ENCODE measurements at regions not wholly inside any gene's neighbourhood (a gene's known extent, or its start where the extent isn't known, plus 50 kb on each side); places are given as distances from the start of the nearest gene placed in this dataset.

- TF ChIP-seq HDAC6 (IDR thresholded peaks at IDR 0.05; ENCODE audit: low read depth, low read length) = no peak
Observed at GRCh38 chr18:30486856-30487255, 555.7 kb downstream of the DSC3 start (continued).

DNA sequence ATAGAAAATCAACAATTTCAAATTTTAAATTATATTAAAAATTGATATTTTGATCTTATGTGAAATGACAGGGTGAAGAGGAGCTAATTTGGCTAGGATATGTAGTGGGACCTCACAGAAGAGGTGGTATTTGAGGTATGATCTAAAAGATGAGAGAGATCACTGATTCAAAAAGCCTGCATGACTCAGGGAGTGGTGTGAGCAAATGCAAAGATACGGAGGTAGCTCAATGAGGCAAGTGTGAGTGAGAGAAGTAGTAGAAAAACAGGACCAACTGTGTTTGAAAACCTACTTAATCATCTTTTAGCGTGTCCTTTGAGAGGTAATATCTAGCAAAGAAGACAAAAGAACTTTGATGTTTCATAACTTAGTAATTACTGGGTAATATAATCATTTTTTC is 557.5 kb downstream of the DSC3 start:
- no peak overlapping the region for H2BK120ac ChIP-seq (replicated peaks; ENCODE audit: low read depth, low read length)
- H2BK15ac ChIP-seq (ENCODE audit: low read length) = no peak overlapping the region
- H3K36me3 ChIP-seq (ENCODE audit: control insufficient read depth in 2 of 4, insufficient read depth in 4 of 4, low read length in 3 of 4) = no peaks in the 10 kb centered on the region
- no peaks in the 10 kb centered on the region for H3K79me2 ChIP-seq (ENCODE audit: control insufficient read depth in 1 of 2, insufficient read depth in 2 of 2, low read length in 2 of 2)
- no peak overlapping the region for H2AFZ ChIP-seq (ENCODE audit: low read length)
- H3K9ac ChIP-seq (replicated peaks in 1 of 4; ENCODE audit: extremely low read depth in 1 of 4, low read depth in 3 of 4, low read length in 3 of 4) = no peak overlapping the region
- no peaks in the 10 kb centered on the region for H3K79me1 ChIP-seq (ENCODE audit: low read depth, low read length)
- no peak overlapping the region for H3K4me2 ChIP-seq (ENCODE audit: insufficient read depth in 1 of 2, low read depth in 2 of 2, low read length in 2 of 2)
- H3K18ac ChIP-seq (ENCODE audit: extremely low read depth, low read length) = no peak overlapping the region
- DNase-seq (ENCODE audit: low read depth in 1 of 2, low spot score in 2 of 2) (no peak), FAIRE-seq (no peak)
- H4K91ac ChIP-seq (replicated peaks; ENCODE audit: insufficient read length, low read length) = no peak overlapping the region
- H3K4ac ChIP-seq (replicated peaks; ENCODE audit: insufficient read length, low read depth, low read length) = no peak overlapping the region
- H2BK20ac ChIP-seq (ENCODE audit: low read length) = no peak overlapping the region
- no peaks in the 10 kb centered on the region for H3K9me3 ChIP-seq (ENCODE audit: insufficient read depth in 2 of 2, low read depth in 1 of 2, low read length in 1 of 2)
- H3K23me2 ChIP-seq (ENCODE audit: low read depth, low read length) = no peaks in the 10 kb centered on the region
- no peak overlapping the region for H4K8ac ChIP-seq (ENCODE audit: extremely low read depth, insufficient read depth, low read length)
- no peaks in the 10 kb centered on the region for H3K4me1 ChIP-seq (replicated peaks in 1 of 4; ENCODE audit: control insufficient read depth in 3 of 4, insufficient read depth in 4 of 4, low read length in 3 of 4)
- no peak overlapping the region for H2BK12ac ChIP-seq (ENCODE audit: low read depth, low read length)
- no peak overlapping the region for H3K56ac ChIP-seq (replicated peaks; ENCODE audit: insufficient read length, low read depth, low read length)
- H3K4me3 ChIP-seq (ENCODE audit: extremely low read depth in 1 of 4, insufficient read depth in 2 of 4, low read depth in 3 of 4, low read length in 4 of 4) = no peak overlapping the region
- ChIA-PET CTCF (ENCODE audit: partially characterized antibody) (interaction anchor here (0.8 to 1.3 kb wide), 3 partner anchors 11 to 617 kb away, joined by 3 read pairs; no protein-coding TSS in a partner anchor), POLR2A (ENCODE audit: partially characterized antibody) (no interaction called here)
- H2BK5ac ChIP-seq (ENCODE audit: low read depth, low read length) = no peak overlapping the region
- no peaks in the 10 kb centered on the region for H3K27me3 ChIP-seq (replicated peaks in 1 of 4; ENCODE audit: control insufficient read depth in 3 of 4, extremely low read depth in 1 of 4, insufficient read depth in 3 of 4, low read length in 3 of 4)
- H3K27ac ChIP-seq (ENCODE audit: low read depth, low read length) = no peak overlapping the region
- no peaks in the 10 kb centered on the region for H4K20me1 ChIP-seq (replicated peaks in 1 of 2; ENCODE audit: control insufficient read depth in 1 of 2, insufficient read depth in 2 of 2, low read length in 2 of 2)
- WGBS, 2 experiments (ENCODE audit: extremely low coverage in 1 of 2, insufficient coverage in 1 of 2, insufficient read length in 1 of 2, insufficient replicate concordance in 2 of 2, low coverage in 1 of 2, low lambda C conversion rate in 2 of 2, missing lambda C conversion rate in 1 of 2) = 93% methylated on average over 2 of the region's 2 CpGs; no CpG with 5 or more reads in 1 of the 2 experiments
- no peak overlapping the region for H3K14ac ChIP-seq (ENCODE audit: insufficient read length)
- H4K5ac ChIP-seq (ENCODE audit: insufficient read length, low read depth, low read length) = no peak overlapping the region
- H3K23ac ChIP-seq (ENCODE audit: insufficient read length) = no peak overlapping the region
- no peak overlapping the region for H2AK5ac ChIP-seq (ENCODE audit: low read depth, low read length)
- no peak for TF ChIP-seq SIX5 (IDR thresholded peaks at IDR 0.05; ENCODE audit: low read depth, low read length)
- TF ChIP-seq SUZ12 (IDR thresholded peaks at IDR 0.05; ENCODE audit: low read length) = no peak
- no peak for TF ChIP-seq KDM5A (IDR thresholded peaks at IDR 0.05; ENCODE audit: low read length)
- TF ChIP-seq FOSL1 (IDR thresholded peaks at IDR 0.05; ENCODE audit: insufficient read depth, low read depth, low read length) = no peak
- TF ChIP-seq SRF (IDR thresholded peaks at IDR 0.05; ENCODE audit: low read depth, low read length) = no peak
- TF ChIP-seq CTBP2 (IDR thresholded peaks at IDR 0.05; ENCODE audit: borderline replicate concordance, insufficient read depth, insufficient read length, low read length) = no peak
- no peak for TF ChIP-seq SIN3A (conservative IDR thresholded peaks at IDR 0.05 in 1 of 2, IDR thresholded peaks at IDR 0.05 in 1 of 2; ENCODE audit: low read depth in 1 of 2, low read length in 2 of 2)
- TF ChIP-seq CBX8 (IDR thresholded peaks at IDR 0.05; ENCODE audit: borderline replicate concordance, low read depth, low read length) = no peak
- no peak for TF ChIP-seq JUND (IDR thresholded peaks at IDR 0.05; ENCODE audit: low read length)
- no peak for TF ChIP-seq RBBP5 (IDR thresholded peaks at IDR 0.05; ENCODE audit: borderline replicate concordance, low read depth, low read length)
- TF ChIP-seq EGR1 (IDR thresholded peaks at IDR 0.05; ENCODE audit: borderline replicate concordance, low read depth, low read length) = no peak
- TF ChIP-seq E2F6 (IDR thresholded peaks at IDR 0.05) = no peak
